Left lung (tissue), 4 donors: ENCODE measurements at regions not wholly inside any gene's neighbourhood (a gene's known extent, or its start where the extent isn't known, plus 50 kb on each side); places are given as distances from the start of the nearest gene placed in this dataset.

ENCODE experiments used
- ATAC-seq: fragments of 200-7000 bp; cut with Tn5 transposase; one replicate; pipeline ENCODE4 v1.9.1; 2020; ENCODE audit warnings: moderate library complexity
- DNase-seq, 4 donors: peaks; one replicate each; pipeline ENCODE4 v3.0.0-alpha.2; 2013 to 2020
- H3K27ac ChIP-seq, 2 donors: fragments of 200-600 bp; sonication (generic) in 1 of 2; one replicate each; pipeline versions ENCODE4 v1.5.0 to v1.8.0; 2020 to 2021
- H3K27me3 ChIP-seq, 2 donors: fragments of 200-600 bp; sonication (generic) in 1 of 2; one replicate each; pipeline versions ENCODE4 v1.5.0 to v1.8.0; 2020 to 2021
- H3K36me3 ChIP-seq, 2 donors: fragments of 200-600 bp; sonication (generic) in 1 of 2; one replicate each; pipeline versions ENCODE4 v1.5.0 to v1.8.0; 2020 to 2021
- H3K4me1 ChIP-seq, 2 donors: fragments of 200-600 bp; one replicate each; pipeline ENCODE4 v1.8.0; 2021
- H3K4me3 ChIP-seq, 2 donors: fragments of 200-600 bp; sonication (generic) in 1 of 2; one replicate each; pipeline versions ENCODE4 v1.5.0 to v1.8.0; 2020 to 2021; ENCODE audit warnings: mild to moderate bottlenecking in 1 of 2
- H3K9me3 ChIP-seq, 2 donors: fragments of 200-600 bp; sonication (generic) in 1 of 2; one replicate each; pipeline versions ENCODE4 v1.5.0 to v1.8.0; 2020 to 2021
- CTCF ChIP-seq, 2 donors: fragments of 200-600 bp; sonication (generic) in 1 of 2; IDR thresholded peaks; one replicate each; pipeline versions ENCODE4 v1.5.0 to v1.8.0; 2021; ENCODE audit warnings: antibody characterized with exemption in 2 of 2
- intact Hi-C, 2 donors: fragments of 100-400 bp; cut with DNase I; formaldehyde crosslinking; loops; one replicate each; pipeline versions ENCODE4 v1.11.2 to v1.14.2; 2022
- donor health status: DM: no; HTN: yes; CAD: no.
- donor health status: DM: no; HTN: no; CAD: no.

GRCh38 chr3:24802614-24803013, 308.0 kb upstream of the THRB start:
- Histone ChIP-seq H3K27me3 (no peaks in the 10 kb centered on the region), H3K4me3 (no peak overlapping the region), H3K36me3 (no peaks in the 10 kb centered on the region), H3K27ac (no peak overlapping the region), H3K4me1 (no peaks in the 10 kb centered on the region), H3K9me3 (no peaks in the 10 kb centered on the region)
- no peak for DNase-seq
- no peak for ATAC-seq
- no peak for TF ChIP-seq CTCF (IDR thresholded peaks at IDR 0.05)
- intact Hi-C loops = no loop called here

- no peak for TF ChIP-seq CTCF (IDR thresholded peaks at IDR 0.05)
- Histone ChIP-seq H3K27ac (no peak overlapping the region), H3K36me3 (no peaks in the 10 kb centered on the region), H3K4me1 (no peaks in the 10 kb centered on the region), H3K27me3 (no peaks in the 10 kb centered on the region), H3K4me3 (no peak overlapping the region), H3K9me3 (no peaks in the 10 kb centered on the region)
- intact Hi-C loops = no loop called here
- ATAC-seq (no peak), DNase-seq (no peak)
Measured at GRCh38 chr3:24804095-24804494, 309.4 kb upstream of the THRB start.

- no peaks in the 10 kb centered on the region for H3K36me3 ChIP-seq
- no peaks in the 10 kb centered on the region for H3K4me1 ChIP-seq
- H3K4me3 ChIP-seq = no peak overlapping the region
- no peaks in the 10 kb centered on the region for H3K9me3 ChIP-seq
- no peaks in the 10 kb centered on the region for H3K27me3 ChIP-seq
- no peak for TF ChIP-seq CTCF (IDR thresholded peaks at IDR 0.05)
- DNase-seq = peak in 1 of 4 donors; percentile 47
- intact Hi-C loops = no loop called here
- peak; percentile 66 for ATAC-seq
- H3K27ac ChIP-seq = no peak overlapping the region
Measured at GRCh38 chr3:24810881-24811280, 316.2 kb upstream of the THRB start.

GRCh38 chr3:24812116-24812515, 317.5 kb upstream of the THRB start:
- no peak for TF ChIP-seq CTCF (IDR thresholded peaks at IDR 0.05)
- Histone ChIP-seq H3K27ac (no peak overlapping the region), H3K4me1 (no peaks in the 10 kb centered on the region), H3K9me3 (no peaks in the 10 kb centered on the region), H3K4me3 (no peak overlapping the region), H3K27me3 (no peaks in the 10 kb centered on the region), H3K36me3 (no peaks in the 10 kb centered on the region)
- intact Hi-C loops = no loop called here
- DNase-seq (no peak), ATAC-seq (no peak)

GRCh38 chr3:24818055-24818454, 323.4 kb upstream of the THRB start:
- TF ChIP-seq CTCF (IDR thresholded peaks at IDR 0.05) = no peak
- ATAC-seq (no peak), DNase-seq (no peak)
- H3K9me3 ChIP-seq = peaks cover 0 to 10% of the 10 kb centered on the region in 2 donors
- intact Hi-C loops = no loop called here
- no peaks in the 10 kb centered on the region for H3K27me3 ChIP-seq
- H3K4me3 ChIP-seq = no peak overlapping the region
- H3K27ac ChIP-seq = no peak overlapping the region
- no peaks in the 10 kb centered on the region for H3K4me1 ChIP-seq
- H3K36me3 ChIP-seq = no peaks in the 10 kb centered on the region
